Stimulated activated CD4-positive, alpha-beta T cell treated with anti-CD3 and anti-CD28 coated beads, Interleukin-1b, Interleukin-23, amount 100 ng/mL, for 48 hours (primary cell): ENCODE measurements at regions not wholly inside any gene's neighbourhood (a gene's known extent, or its start where the extent isn't known, plus 50 kb on each side); places are given as distances from the start of the nearest gene placed in this dataset.
A peak's percentile ranks its signal among the peaks of the same experiment; 100 is the strongest.

Experiments used
- DNase-seq: peaks from one replicate; pipeline ENCODE4 v3.0.0-alpha.2; 2020

- DNase-seq: no peak
These were observed 272.2 kb upstream of the CFAP20DC start for GRCh38 chr3:59321881-59322540.

GRCh38 chr3:59320080-59320479 lies 270.3 kb upstream of the CFAP20DC start:
- DNase-seq: no peak

GRCh38 chr3:59319442-59319841 lies 269.6 kb upstream of the CFAP20DC start:
- no peak for DNase-seq

GRCh38 chr3:59318881-59319280 lies 269.1 kb upstream of the CFAP20DC start:
- DNase-seq: no peak

- DNase-seq: no peak
These were observed 267.6 kb upstream of the CFAP20DC start for GRCh38 chr3:59317386-59317785.

GRCh38 chr3:59316688-59317275 lies 267.0 kb upstream of the CFAP20DC start:
- no peak for DNase-seq

- DNase-seq: peak; percentile 47
These were observed 263.5 kb upstream of the CFAP20DC start for GRCh38 chr3:59313365-59313764.

GRCh38 chr3:59311231-59311630 lies 261.4 kb upstream of the CFAP20DC start:
- DNase-seq: no peak

GRCh38 chr3:59310736-59311135 lies 260.9 kb upstream of the CFAP20DC start:
- no peak for DNase-seq

GRCh38 chr3:59308684-59309083 lies 258.9 kb upstream of the CFAP20DC start:
- no peak for DNase-seq

GRCh38 chr3:59308001-59308400 lies 258.2 kb upstream of the CFAP20DC start:
- no peak for DNase-seq

- no peak for DNase-seq
These were observed 256.6 kb upstream of the CFAP20DC start for GRCh38 chr3:59306436-59306835.

- DNase-seq: no peak
These were observed 254.5 kb upstream of the CFAP20DC start for GRCh38 chr3:59304296-59304695.

- DNase-seq: no peak
These were observed 253.6 kb upstream of the CFAP20DC start for GRCh38 chr3:59303452-59303851.

- DNase-seq: no peak
These were observed 252.6 kb upstream of the CFAP20DC start for GRCh38 chr3:59302442-59302841.

- DNase-seq: no peak
These were observed 250.9 kb upstream of the CFAP20DC start for GRCh38 chr3:59300733-59301132.

- DNase-seq: no peak
These were observed 249.7 kb upstream of the CFAP20DC start for GRCh38 chr3:59299561-59299960.

- DNase-seq: no peak
These were observed 240.5 kb upstream of the CFAP20DC start for GRCh38 chr3:59290358-59290757.

- DNase-seq: no peak
These were observed 240.0 kb upstream of the CFAP20DC start for GRCh38 chr3:59289831-59290230.

- DNase-seq: no peak
These were observed 239.1 kb upstream of the CFAP20DC start for GRCh38 chr3:59288951-59289350.

- DNase-seq: peak; percentile 42
These were observed 237.1 kb upstream of the CFAP20DC start for GRCh38 chr3:59286791-59287531.

- no peak for DNase-seq
These were observed 235.7 kb upstream of the CFAP20DC start for GRCh38 chr3:59285560-59285959.

- no peak for DNase-seq
These were observed 235.1 kb upstream of the CFAP20DC start for GRCh38 chr3:59284926-59285325.

- no peak for DNase-seq
These were observed 230.3 kb upstream of the CFAP20DC start for GRCh38 chr3:59280113-59280512.
